ENCODE measurements at regions not wholly inside any gene's neighbourhood (a gene's known extent, or its start where the extent isn't known, plus 50 kb on each side); places are given as distances from the start of the nearest gene placed in this dataset.

GRCh38 chr11:33616552-33616951, 84.1 kb downstream of the C11orf91 start:
- H3K27ac ChIP-seq (ENCODE audit: insufficient read length, low read depth, low read length) = no peak overlapping the region
- no CpG with 5 or more reads among the region's 5 CpGs for WGBS (ENCODE audit: extremely low coverage, insufficient read length, low lambda C conversion rate)

More at GRCh38 chr11:33616552-33616951, 84.1 kb downstream of the C11orf91 start:
- DNase-seq = no peak
- no peak overlapping the region for H3K9ac ChIP-seq (ENCODE audit: extremely low read depth, insufficient read length, low read length)
- H2BK5ac ChIP-seq (ENCODE audit: insufficient read length, low read length) = no peak overlapping the region
- H4K8ac ChIP-seq (replicated peaks; ENCODE audit: insufficient read length, low read depth, low read length) = no peak overlapping the region
- no peak overlapping the region for H2BK20ac ChIP-seq (ENCODE audit: low read depth, low read length, poor library complexity, severe bottlenecking)
- H2BK12ac ChIP-seq (ENCODE audit: insufficient read length, low read depth, low read length) = no peak overlapping the region
- H3K23me2 ChIP-seq (ENCODE audit: insufficient read length, low read depth, low read length, poor library complexity, severe bottlenecking) = no peaks in the 10 kb centered on the region
- H3K27me3 ChIP-seq (ENCODE audit: insufficient read depth, low read length) = no peaks in the 10 kb centered on the region
- no peaks in the 10 kb centered on the region; a peak in 1 of 5 replicates for H3K9me3 Mint-ChIP-seq
- no peak overlapping the region for H3K23ac ChIP-seq (ENCODE audit: insufficient read length, low read depth, low read length)
- no peak overlapping the region for H3K4me2 ChIP-seq (ENCODE audit: insufficient read depth, insufficient read length, low read length)
- no peaks in the 10 kb centered on the region; a peak in 1 of 7 replicates for H3K36me3 Mint-ChIP-seq (ENCODE audit: insufficient read depth in 1 of 3, low read depth in 3 of 3)
- H4K5ac ChIP-seq (ENCODE audit: insufficient read length, low read depth, low read length) = no peak overlapping the region
- H3K18ac ChIP-seq (ENCODE audit: insufficient read length, low read depth, low read length) = no peak overlapping the region
- H3K56ac ChIP-seq (ENCODE audit: insufficient read length, low read depth, low read length) = no peak overlapping the region
- no peak overlapping the region for H3K4ac ChIP-seq (ENCODE audit: low read depth, low read length)
- no peak overlapping the region for H3K14ac ChIP-seq (ENCODE audit: insufficient read depth, low read length)
- H3K4me1 Mint-ChIP-seq = peaks cover 13 to 21% of the 10 kb centered on the region in 2 experiments
- no peaks in the 10 kb centered on the region; the same call in 1 of the 2 replicates for H3K27me3 Mint-ChIP-seq (ENCODE audit: low read depth)
- no peaks in the 10 kb centered on the region for H3K79me2 ChIP-seq (ENCODE audit: insufficient read depth, low read length)
- H3K27ac Mint-ChIP-seq = no peak overlapping the region
- H2AFZ ChIP-seq (ENCODE audit: low read length) = no peak overlapping the region
- H3T11ph ChIP-seq (ENCODE audit: low read length) = no peak overlapping the region
- H2AK5ac ChIP-seq (ENCODE audit: insufficient read length, low read length) = no peak overlapping the region
- TF ChIP-seq CTCF (conservative IDR thresholded peaks at IDR 0.05) = no peak
- H2BK120ac ChIP-seq (ENCODE audit: low read depth, low read length, poor library complexity, severe bottlenecking) = no peak overlapping the region
- H3K4me3 Mint-ChIP-seq = no peak overlapping the region
- H3K4me1 ChIP-seq (ENCODE audit: insufficient read depth, low read length) = peaks cover 2% of the 10 kb centered on the region; the same call in 1 of the 2 replicates
- no peaks in the 10 kb centered on the region for H3K79me1 ChIP-seq (ENCODE audit: insufficient read depth, low read depth, low read length, poor library complexity, severe bottlenecking)
- no peak overlapping the region for H4K91ac ChIP-seq (ENCODE audit: insufficient read length, low read depth, low read length)
- no peaks in the 10 kb centered on the region for H3K9me3 ChIP-seq (ENCODE audit: control insufficient read depth, low read depth, low read length)
- H2BK15ac ChIP-seq (ENCODE audit: low read depth, low read length) = no peak overlapping the region
- no peaks in the 10 kb centered on the region for H4K20me1 ChIP-seq (ENCODE audit: control insufficient read depth, insufficient read depth, insufficient read length)
